SU-DHL-6 (cell line): ENCODE measurements at regions not wholly inside any gene's neighbourhood (a gene's known extent, or its start where the extent isn't known, plus 50 kb on each side); places are given as distances from the start of the nearest gene placed in this dataset.

Experiments used
- H2AFZ ChIP-seq: fragments of 200-600 bp; sonication (generic); 2 replicates; pipeline ENCODE4 v1.6.1; 2014; ENCODE audit warnings: low read depth, mild to moderate bottlenecking, moderate library complexity, mixed read lengths, antibody characterized with exemption, low read length; ENCODE audit not compliant: severe bottlenecking
- H3F3A ChIP-seq: fragments of 200-600 bp; shearing (Covaris generic); 2 replicates; pipeline ENCODE4 v1.6.0; 2016; ENCODE audit warnings: antibody characterized with exemption, mild to moderate bottlenecking; ENCODE audit not compliant: insufficient read depth
- H3K27ac ChIP-seq: fragments of 200-600 bp; sonication (generic); 2 replicates; pipeline ENCODE4 v1.5.1; 2016; ENCODE audit warnings: low read depth, mild to moderate bottlenecking, low read length, moderate library complexity, mixed read lengths
- H3K27me3 ChIP-seq: fragments of 200-600 bp; sonication (generic), shearing (Covaris generic); 2 replicates; pipeline ENCODE4 v1.6.0; 2014; ENCODE audit warnings: mild to moderate bottlenecking, low read length
- H3K36me3 ChIP-seq: fragments of 200-600 bp; sonication (generic); 2 replicates; pipeline ENCODE4 v1.6.1; 2014; ENCODE audit warnings: mild to moderate bottlenecking, low read length, mixed read lengths
- H3K4me2 ChIP-seq: fragments of 300-600, 200-600 bp; shearing (Covaris generic), sonication (generic); 2 replicates; pipeline ENCODE4 v1.6.0; 2014; ENCODE audit warnings: low read length, low read depth, mild to moderate bottlenecking; ENCODE audit not compliant: poor library complexity, severe bottlenecking
- H3K4me3 ChIP-seq: fragments of 200-600 bp; sonication (generic); 2 replicates; pipeline ENCODE4 v1.5.1; 2014; ENCODE audit warnings: antibody characterized with exemption, low read length, mild to moderate bottlenecking, mixed read lengths; ENCODE audit not compliant: insufficient read depth, poor library complexity, severe bottlenecking
- H3K79me2 ChIP-seq: fragments of 200-600 bp; sonication (generic); 2 replicates; pipeline ENCODE4 v1.6.1; 2014; ENCODE audit warnings: mild to moderate bottlenecking, low read length, moderate library complexity; ENCODE audit not compliant: insufficient read depth
- H3K9ac ChIP-seq: fragments of 200-600 bp; sonication (generic); 2 replicates; pipeline ENCODE4 v1.7.0; 2014; ENCODE audit warnings: mild to moderate bottlenecking, low read length
- H3K9me2 ChIP-seq: fragments of 200-600 bp; sonication (generic); replicated peaks from 2 replicates; pipeline ENCODE4 v1.6.1; 2014; ENCODE audit warnings: low read length; ENCODE audit not compliant: insufficient read depth
- H3K9me3 ChIP-seq: fragments of 200-600 bp; sonication (generic); 2 replicates; pipeline ENCODE4 v1.6.1; 2014; ENCODE audit warnings: low read length, mixed read lengths; ENCODE audit not compliant: insufficient read depth
- H4K20me1 ChIP-seq: fragments of 200-600 bp; sonication (generic); 2 replicates; pipeline ENCODE4 v1.6.1; 2014; ENCODE audit warnings: low read depth, mild to moderate bottlenecking, antibody characterized with exemption, low read length, moderate library complexity, mixed read lengths
- EZH2phosphoT487 ChIP-seq: fragments of 200-600 bp; sonication (generic), shearing (Covaris generic); conservative IDR thresholded peaks from 2 replicates; pipeline ENCODE4 v1.6.1; 2018; ENCODE audit warnings: mild to moderate bottlenecking, antibody characterized with exemption, low read length, moderate library complexity, mixed read lengths
- TF ChIP-seq, protein P1 (sequence below): fragments of 200-600 bp; sonication (generic); IDR thresholded peaks from one replicate; pipeline ENCODE4 v1.5.1; 2017; ENCODE audit warnings: antibody characterized with exemption, mild to moderate bottlenecking, low read length, moderate library complexity; ENCODE audit not compliant: insufficient read depth, poor library complexity, severe bottlenecking

DNA sequence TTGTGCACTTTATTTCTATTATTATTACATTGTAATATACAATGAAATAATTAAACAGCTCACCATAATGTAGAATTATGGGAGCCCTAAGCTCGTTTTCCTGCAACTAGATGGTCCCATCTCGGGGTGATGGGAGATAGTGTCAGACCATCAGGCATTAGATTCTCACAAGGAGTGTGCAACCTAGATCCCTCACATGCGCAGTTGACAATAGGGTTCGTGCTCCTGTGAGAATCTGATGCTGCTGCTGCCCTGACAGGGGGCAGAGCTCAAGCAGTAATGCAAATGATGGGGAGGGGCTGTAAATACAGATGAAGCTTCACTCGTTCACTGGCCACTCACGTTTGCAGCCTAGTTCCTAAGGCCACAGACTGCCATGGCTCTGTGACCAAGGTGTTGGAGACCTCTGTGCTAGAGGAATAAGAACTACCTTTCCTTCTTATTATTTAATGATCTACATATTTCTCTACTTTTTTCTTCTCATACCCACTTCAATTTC lies 492.9 kb upstream of the INTU start:
- Histone ChIP-seq H3K9ac (no peak overlapping the region), H3K27ac (no peak overlapping the region), H3K9me2 (no peaks in the 10 kb centered on the region), H3K4me2 (no peak overlapping the region), H3K36me3 (no peaks in the 10 kb centered on the region), H3F3A (no peaks in the 10 kb centered on the region), H3K4me3 (no peak overlapping the region), H2AFZ (no peak overlapping the region), H3K27me3 (no peaks in the 10 kb centered on the region), H4K20me1 (no peaks in the 10 kb centered on the region), H3K9me3 (no peaks in the 10 kb centered on the region), H3K79me2 (no peaks in the 10 kb centered on the region)
- TF ChIP-seq, protein P1, sequence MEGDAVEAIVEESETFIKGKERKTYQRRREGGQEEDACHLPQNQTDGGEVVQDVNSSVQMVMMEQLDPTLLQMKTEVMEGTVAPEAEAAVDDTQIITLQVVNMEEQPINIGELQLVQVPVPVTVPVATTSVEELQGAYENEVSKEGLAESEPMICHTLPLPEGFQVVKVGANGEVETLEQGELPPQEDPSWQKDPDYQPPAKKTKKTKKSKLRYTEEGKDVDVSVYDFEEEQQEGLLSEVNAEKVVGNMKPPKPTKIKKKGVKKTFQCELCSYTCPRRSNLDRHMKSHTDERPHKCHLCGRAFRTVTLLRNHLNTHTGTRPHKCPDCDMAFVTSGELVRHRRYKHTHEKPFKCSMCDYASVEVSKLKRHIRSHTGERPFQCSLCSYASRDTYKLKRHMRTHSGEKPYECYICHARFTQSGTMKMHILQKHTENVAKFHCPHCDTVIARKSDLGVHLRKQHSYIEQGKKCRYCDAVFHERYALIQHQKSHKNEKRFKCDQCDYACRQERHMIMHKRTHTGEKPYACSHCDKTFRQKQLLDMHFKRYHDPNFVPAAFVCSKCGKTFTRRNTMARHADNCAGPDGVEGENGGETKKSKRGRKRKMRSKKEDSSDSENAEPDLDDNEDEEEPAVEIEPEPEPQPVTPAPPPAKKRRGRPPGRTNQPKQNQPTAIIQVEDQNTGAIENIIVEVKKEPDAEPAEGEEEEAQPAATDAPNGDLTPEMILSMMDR, result no peak
- TF ChIP-seq EZH2phosphoT487, result no peak

DNA sequence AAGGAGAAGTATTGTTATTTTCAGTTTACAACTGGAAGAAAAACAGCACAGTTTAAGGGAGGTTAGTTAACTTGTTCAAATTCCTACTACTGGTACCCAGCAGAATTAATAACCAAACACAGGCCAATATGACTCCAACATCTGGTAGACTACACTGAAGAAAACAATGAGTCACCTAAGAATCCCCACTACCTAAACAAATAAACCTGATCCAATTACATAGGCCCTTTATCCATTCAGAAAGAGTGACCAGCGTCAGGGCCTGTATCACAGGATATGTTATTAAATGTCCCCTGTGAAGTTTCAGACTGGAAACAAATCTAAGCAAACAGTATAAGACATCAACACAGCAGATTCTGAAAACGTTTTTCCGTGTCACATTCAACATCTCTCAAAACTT lies 492.5 kb upstream of the INTU start:
- no peaks in the 10 kb centered on the region for H3K79me2 ChIP-seq
- H4K20me1 ChIP-seq, result no peaks in the 10 kb centered on the region
- H3K4me2 ChIP-seq, result no peak overlapping the region
- no peak overlapping the region for H3K27ac ChIP-seq
- no peak overlapping the region for H2AFZ ChIP-seq
- H3K9ac ChIP-seq, result no peak overlapping the region
- no peaks in the 10 kb centered on the region for H3K27me3 ChIP-seq
- H3K9me3 ChIP-seq, result no peaks in the 10 kb centered on the region
- TF ChIP-seq, protein P1, result no peak
- no peaks in the 10 kb centered on the region for H3K9me2 ChIP-seq
- H3F3A ChIP-seq, result no peaks in the 10 kb centered on the region
- no peaks in the 10 kb centered on the region for H3K36me3 ChIP-seq
- H3K4me3 ChIP-seq, result no peak overlapping the region

DNA sequence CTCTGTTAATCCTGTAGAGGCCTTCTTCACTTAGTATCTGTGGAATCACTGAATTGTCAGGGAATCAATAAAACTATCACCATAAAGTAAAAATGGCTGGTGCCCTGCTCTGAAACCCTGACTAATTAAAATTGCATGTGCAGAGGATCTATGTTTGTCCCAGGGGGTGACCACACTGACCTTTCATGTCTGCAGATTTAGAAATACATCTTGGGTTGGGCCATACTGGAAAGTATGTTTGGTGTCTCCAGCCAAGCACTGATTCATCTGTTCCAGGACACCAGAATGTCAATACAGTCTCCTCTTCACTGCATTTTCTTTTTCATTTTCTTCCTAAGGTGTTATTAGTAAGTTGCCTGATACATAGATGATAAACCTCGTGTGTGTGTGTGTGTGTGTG lies 490.9 kb upstream of the INTU start:
- no peaks in the 10 kb centered on the region for H3K27me3 ChIP-seq
- no peaks in the 10 kb centered on the region for H3K9me2 ChIP-seq
- no peak overlapping the region for H2AFZ ChIP-seq
- no peaks in the 10 kb centered on the region for H3F3A ChIP-seq
- H4K20me1 ChIP-seq, result no peaks in the 10 kb centered on the region
- H3K9ac ChIP-seq, result no peak overlapping the region
- no peak for TF ChIP-seq EZH2phosphoT487
- H3K4me3 ChIP-seq, result no peak overlapping the region
- H3K4me2 ChIP-seq, result no peak overlapping the region
- H3K79me2 ChIP-seq, result no peaks in the 10 kb centered on the region
- H3K36me3 ChIP-seq, result no peaks in the 10 kb centered on the region
- H3K27ac ChIP-seq, result no peak overlapping the region
- H3K9me3 ChIP-seq, result no peaks in the 10 kb centered on the region

DNA sequence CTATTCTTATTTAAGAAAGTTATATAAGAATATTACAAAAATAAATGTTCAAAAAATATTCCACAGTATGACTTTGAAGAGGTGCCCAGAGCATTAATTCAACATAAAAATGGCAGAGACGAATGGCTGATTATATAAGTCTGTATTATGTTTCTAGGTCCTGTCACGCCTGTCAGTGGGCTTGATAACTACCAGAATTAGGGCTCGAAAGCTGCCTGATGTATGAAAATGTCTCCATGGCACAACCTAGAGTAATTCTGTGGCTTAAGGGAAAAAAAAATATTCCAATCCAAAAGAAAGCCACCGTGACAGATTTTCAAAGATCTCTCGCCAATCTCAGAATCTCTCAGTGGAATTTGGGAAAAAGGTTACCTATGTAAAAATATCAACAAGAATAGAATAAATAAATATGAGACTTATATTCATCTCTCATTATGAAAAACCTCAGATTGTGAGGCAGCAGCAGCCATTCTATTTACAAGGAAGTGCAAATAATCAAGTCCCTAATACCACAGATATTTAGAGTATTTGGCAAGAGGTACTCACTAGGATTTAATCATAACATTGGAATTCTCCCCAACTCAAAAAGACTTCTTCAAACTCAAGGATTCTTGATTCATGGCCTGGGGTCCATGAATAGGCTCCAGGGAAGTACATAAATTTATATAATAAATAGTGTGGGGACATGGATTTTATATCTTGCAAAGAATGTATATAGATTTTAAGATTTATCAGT lies 489.1 kb upstream of the INTU start:
- TF ChIP-seq, protein P1, result no peak
- no peak for TF ChIP-seq EZH2phosphoT487
- no peaks in the 10 kb centered on the region for H3K36me3 ChIP-seq
- no peaks in the 10 kb centered on the region for H3K9me2 ChIP-seq
- H2AFZ ChIP-seq, result no peak overlapping the region
- H3K27me3 ChIP-seq, result no peaks in the 10 kb centered on the region
- no peak overlapping the region for H3K4me2 ChIP-seq
- H3F3A ChIP-seq, result no peaks in the 10 kb centered on the region
- no peaks in the 10 kb centered on the region for H3K79me2 ChIP-seq
- no peak overlapping the region for H3K27ac ChIP-seq
- H4K20me1 ChIP-seq, result no peaks in the 10 kb centered on the region
- no peak overlapping the region for H3K9ac ChIP-seq
- no peak overlapping the region for H3K4me3 ChIP-seq
- H3K9me3 ChIP-seq, result no peaks in the 10 kb centered on the region
